ENCODE measurements at regions not wholly inside any gene's neighbourhood (a gene's known extent, or its start where the extent isn't known, plus 50 kb on each side); places are given as distances from the start of the nearest gene placed in this dataset.

- POLR2A ChIA-PET (ENCODE audit: partially characterized antibody), result no interaction called here
- Histone ChIP-seq H3K4me2 (ENCODE audit: insufficient read depth in 1 of 2, low read depth in 2 of 2, low read length in 2 of 2) (peak overlapping the region in 1 of 2 experiments; percentile 45; a peak in 2 of 4 replicates), H3K36me3 (ENCODE audit: control insufficient read depth in 2 of 4, insufficient read depth in 4 of 4, low read length in 3 of 4) (no peaks in the 10 kb centered on the region), H3K27ac (ENCODE audit: low read depth, low read length) (no peak overlapping the region), H3K23ac (ENCODE audit: insufficient read length) (no peak overlapping the region), H4K20me1 (replicated peaks in 1 of 2; ENCODE audit: control insufficient read depth in 1 of 2, insufficient read depth in 2 of 2, low read length in 2 of 2) (no peaks in the 10 kb centered on the region), H3K23me2 (ENCODE audit: low read depth, low read length) (no peaks in the 10 kb centered on the region), H2BK15ac (ENCODE audit: low read length) (no peak overlapping the region), H2BK20ac (ENCODE audit: low read length) (peak overlapping the region; percentile 61; the same call in 1 of the 2 replicates), H3K79me2 (ENCODE audit: control insufficient read depth in 1 of 2, insufficient read depth in 2 of 2, low read length in 2 of 2) (no peaks in the 10 kb centered on the region), H4K91ac (replicated peaks; ENCODE audit: insufficient read length, low read length) (peak overlapping the region; percentile 22), H3K27me3 (replicated peaks in 1 of 4; ENCODE audit: control insufficient read depth in 3 of 4, extremely low read depth in 1 of 4, insufficient read depth in 3 of 4, low read length in 3 of 4) (no peaks in the 10 kb centered on the region), H4K8ac (ENCODE audit: extremely low read depth, insufficient read depth, low read length) (no peak overlapping the region), H3K56ac (replicated peaks; ENCODE audit: insufficient read length, low read depth, low read length) (no peak overlapping the region), H2BK5ac (ENCODE audit: low read depth, low read length) (no peak overlapping the region), H4K5ac (ENCODE audit: insufficient read length, low read depth, low read length) (no peak overlapping the region), H2AFZ (ENCODE audit: low read length) (no peak overlapping the region), H3K4me3 (ENCODE audit: extremely low read depth in 1 of 4, insufficient read depth in 2 of 4, low read depth in 3 of 4, low read length in 4 of 4) (no peak overlapping the region), H3K4ac (replicated peaks; ENCODE audit: insufficient read length, low read depth, low read length) (no peak overlapping the region), H3K18ac (ENCODE audit: extremely low read depth, low read length) (no peak overlapping the region), H3K79me1 (ENCODE audit: low read depth, low read length) (no peaks in the 10 kb centered on the region), H3K14ac (ENCODE audit: insufficient read length) (no peak overlapping the region), H3K9ac (replicated peaks in 1 of 4; ENCODE audit: extremely low read depth in 1 of 4, low read depth in 3 of 4, low read length in 3 of 4) (no peak overlapping the region), H3K9me3 (ENCODE audit: insufficient read depth in 2 of 2, low read depth in 1 of 2, low read length in 1 of 2) (peaks cover 0 to 3% of the 10 kb centered on the region in 2 experiments; a peak in 1 of 4 replicates), H2BK12ac (ENCODE audit: low read depth, low read length) (peak overlapping the region; percentile 45; the same call in 1 of the 2 replicates), H3K4me1 (replicated peaks in 1 of 4; ENCODE audit: control insufficient read depth in 3 of 4, insufficient read depth in 4 of 4, low read length in 3 of 4) (peaks cover 4 to 13% (median 8%) of the 10 kb centered on the region in 4 experiments; a peak in 5 of 7 replicates), H2BK120ac (replicated peaks; ENCODE audit: low read depth, low read length) (no peak overlapping the region), H2AK5ac (ENCODE audit: low read depth, low read length) (no peak overlapping the region)
- DNase-seq (ENCODE audit: low read depth in 1 of 2, low spot score in 2 of 2) (no peak), FAIRE-seq (no peak)
- 57% methylated on average over 6 of the region's 6 CpGs; no CpG with 5 or more reads in 1 of the 2 experiments for WGBS, 2 experiments (ENCODE audit: extremely low coverage in 1 of 2, insufficient coverage in 1 of 2, insufficient read length in 1 of 2, insufficient replicate concordance in 2 of 2, low coverage in 1 of 2, low lambda C conversion rate in 2 of 2, missing lambda C conversion rate in 1 of 2)
- CTCF ChIA-PET (ENCODE audit: partially characterized antibody), result interaction anchor here (0.6 to 1.1 kb wide), 6 partner anchors 10 to 422 kb away, joined by 3 to 12 read pairs (median 6); no protein-coding TSS in a partner anchor
Measured at GRCh38 chr15:93152951-93153350, 63.9 kb upstream of the RGMA start.

Measured in H1 (cell line).